ENCODE measurements at regions not wholly inside any gene's neighbourhood (a gene's known extent, or its start where the extent isn't known, plus 50 kb on each side); places are given as distances from the start of the nearest gene placed in this dataset.
A peak's percentile ranks its signal among the peaks of the same experiment; 100 is the strongest.

GRCh38 chr3:157807280-157807679, 298.9 kb downstream of the SHOX2 start:
- DNase-seq (ENCODE audit: low spot score) = no peak

- no peak for DNase-seq (ENCODE audit: low spot score)
Observed at GRCh38 chr3:157805538-157805937, 300.7 kb downstream of the SHOX2 start.

GRCh38 chr3:157794771-157795170, 291.6 kb upstream of the VEPH1 start:
- DNase-seq (ENCODE audit: low spot score) = no peak

GRCh38 chr3:157793745-157794144, 290.5 kb upstream of the VEPH1 start:
- DNase-seq (ENCODE audit: low spot score) = no peak

GRCh38 chr3:157789162-157789561, 285.9 kb upstream of the VEPH1 start:
- DNase-seq (ENCODE audit: low spot score) = no peak

GRCh38 chr3:157786618-157787017, 283.4 kb upstream of the VEPH1 start:
- DNase-seq (ENCODE audit: low spot score) = no peak

GRCh38 chr3:157786211-157786610, 283.0 kb upstream of the VEPH1 start:
- no peak for DNase-seq (ENCODE audit: low spot score)

GRCh38 chr3:157785102-157785826, 282.0 kb upstream of the VEPH1 start:
- peak; percentile 19 for DNase-seq (ENCODE audit: low spot score)

- no peak for DNase-seq (ENCODE audit: low spot score)
Observed at GRCh38 chr3:157782236-157782635, 279.0 kb upstream of the VEPH1 start.

- no peak for DNase-seq (ENCODE audit: low spot score)
Observed at GRCh38 chr3:157776861-157777260, 273.6 kb upstream of the VEPH1 start.

- no peak for DNase-seq (ENCODE audit: low spot score)
Observed at GRCh38 chr3:157775446-157775845, 272.2 kb upstream of the VEPH1 start.

- no peak for DNase-seq (ENCODE audit: low spot score)
Observed at GRCh38 chr3:157769378-157769777, 266.2 kb upstream of the VEPH1 start.

- DNase-seq (ENCODE audit: low spot score) = no peak
Observed at GRCh38 chr3:157767607-157768006, 264.4 kb upstream of the VEPH1 start.

- no peak for DNase-seq (ENCODE audit: low spot score)
Observed at GRCh38 chr3:157763644-157764043, 260.4 kb upstream of the VEPH1 start.

GRCh38 chr3:157759311-157759710, 256.1 kb upstream of the VEPH1 start:
- no peak for DNase-seq (ENCODE audit: low spot score)

- DNase-seq (ENCODE audit: low spot score) = no peak
Observed at GRCh38 chr3:157755233-157755632, 252.0 kb upstream of the VEPH1 start.

- DNase-seq (ENCODE audit: low spot score) = no peak
Observed at GRCh38 chr3:157754451-157754850, 251.2 kb upstream of the VEPH1 start.

GRCh38 chr3:157753787-157754136, 250.5 kb upstream of the VEPH1 start:
- no peak for DNase-seq (ENCODE audit: low spot score)

GRCh38 chr3:157752956-157753786, 250.0 kb upstream of the VEPH1 start:
- no peak for DNase-seq (ENCODE audit: low spot score)

GRCh38 chr3:157752554-157752953, 249.3 kb upstream of the VEPH1 start:
- no peak for DNase-seq (ENCODE audit: low spot score)

GRCh38 chr3:157751386-157751785, 248.2 kb upstream of the VEPH1 start:
- no peak for DNase-seq (ENCODE audit: low spot score)

GRCh38 chr3:157746391-157746790, 243.2 kb upstream of the VEPH1 start:
- no peak for DNase-seq (ENCODE audit: low spot score)

GRCh38 chr3:157741607-157742006, 238.4 kb upstream of the VEPH1 start:
- no peak for DNase-seq (ENCODE audit: low spot score)

GRCh38 chr3:157738441-157738840, 235.2 kb upstream of the VEPH1 start:
- no peak for DNase-seq (ENCODE audit: low spot score)

Data from iPS-NIHi11 (cell line).